NCI-H1092 treated with DMSO at 0.1 percent for 48 hours (cell line): ENCODE measurements at regions not wholly inside any gene's neighbourhood (a gene's known extent, or its start where the extent isn't known, plus 50 kb on each side); places are given as distances from the start of the nearest gene placed in this dataset.

ENCODE experiments used
- DNase-seq: peaks from one replicate; lab custom pipeline; 2025; lab: John Stamatoyannopoulos, UW

- DNase-seq: no peak
Measured at GRCh38 chr2:137729305-137729704, 235.0 kb upstream of the HNMT start.

- no peak for DNase-seq
Measured at GRCh38 chr2:137737559-137737958, 226.7 kb upstream of the HNMT start.

- no peak for DNase-seq
Measured at GRCh38 chr2:137741784-137742362, 222.4 kb upstream of the HNMT start.

GRCh38 chr2:137747509-137747908 lies 216.8 kb upstream of the HNMT start:
- no peak for DNase-seq

DNA sequence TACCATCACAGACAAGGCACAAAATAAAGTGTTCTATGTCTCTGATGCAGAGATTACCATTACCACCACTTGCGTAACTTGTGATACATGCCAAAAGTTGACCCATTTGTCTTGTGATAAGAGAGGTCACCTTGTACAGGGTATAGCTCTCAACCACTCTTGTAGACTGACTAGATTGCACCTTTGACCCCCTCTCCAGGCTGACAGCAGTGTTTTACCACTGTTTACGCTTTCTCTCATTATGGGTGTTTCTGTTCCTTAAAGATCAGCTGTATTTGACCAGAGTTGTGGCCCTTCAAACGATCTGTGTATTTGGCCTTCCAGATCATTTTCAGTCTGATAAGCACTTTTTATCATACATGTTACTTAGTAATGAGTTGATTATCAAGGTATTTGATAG lies 215.7 kb upstream of the HNMT start:
- no peak for DNase-seq

GRCh38 chr2:137764646-137765045 lies 199.6 kb upstream of the HNMT start:
- DNase-seq: no peak

GRCh38 chr2:137769406-137769805 lies 194.9 kb upstream of the HNMT start:
- no peak for DNase-seq

- DNase-seq: no peak
Measured at GRCh38 chr2:137770166-137770565, 194.1 kb upstream of the HNMT start.

- no peak for DNase-seq
Measured at GRCh38 chr2:137771064-137771463, 193.2 kb upstream of the HNMT start.

GRCh38 chr2:137772451-137772850 lies 191.8 kb upstream of the HNMT start:
- no peak for DNase-seq

- DNase-seq: no peak
Measured at GRCh38 chr2:137775529-137775928, 188.7 kb upstream of the HNMT start.

DNA sequence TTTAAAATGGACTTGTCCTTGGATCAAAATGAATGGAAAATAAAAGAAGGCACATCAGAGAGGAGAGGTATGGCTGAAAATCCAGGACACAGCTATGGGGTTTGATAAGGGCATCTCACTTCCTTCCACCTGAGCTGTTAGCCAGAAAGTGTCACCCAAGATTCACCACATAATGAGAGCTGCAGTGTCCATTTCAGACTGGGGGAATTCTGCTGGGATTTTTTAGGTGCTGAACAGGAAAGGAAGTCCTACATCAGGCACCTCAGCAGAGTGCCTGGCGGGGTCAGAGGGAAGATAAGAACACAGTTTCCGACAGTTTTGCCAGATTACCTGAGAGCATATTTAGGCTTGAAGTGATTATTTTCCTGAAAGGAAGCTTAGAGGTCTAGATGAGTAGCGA lies 187.6 kb upstream of the HNMT start:
- DNase-seq: no peak

DNA sequence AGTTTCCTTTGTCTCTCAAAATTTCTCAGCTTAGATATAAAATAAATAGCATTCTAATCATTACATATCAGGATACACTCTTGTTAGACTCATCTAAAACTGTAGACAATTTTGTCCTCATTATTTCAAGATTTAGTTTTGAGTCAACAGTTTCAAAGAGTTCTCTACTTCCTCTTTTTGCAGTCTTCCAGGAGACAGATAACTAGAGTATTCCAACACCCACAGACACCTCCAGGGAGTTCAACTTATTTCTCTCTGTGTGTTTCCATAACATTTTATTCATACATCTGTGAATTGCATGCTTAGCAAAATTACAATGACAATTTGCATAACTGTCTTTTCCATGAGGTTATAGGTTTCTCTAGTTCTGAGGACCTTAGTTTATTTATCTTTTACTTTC lies 166.6 kb upstream of the HNMT start:
- no peak for DNase-seq

DNA sequence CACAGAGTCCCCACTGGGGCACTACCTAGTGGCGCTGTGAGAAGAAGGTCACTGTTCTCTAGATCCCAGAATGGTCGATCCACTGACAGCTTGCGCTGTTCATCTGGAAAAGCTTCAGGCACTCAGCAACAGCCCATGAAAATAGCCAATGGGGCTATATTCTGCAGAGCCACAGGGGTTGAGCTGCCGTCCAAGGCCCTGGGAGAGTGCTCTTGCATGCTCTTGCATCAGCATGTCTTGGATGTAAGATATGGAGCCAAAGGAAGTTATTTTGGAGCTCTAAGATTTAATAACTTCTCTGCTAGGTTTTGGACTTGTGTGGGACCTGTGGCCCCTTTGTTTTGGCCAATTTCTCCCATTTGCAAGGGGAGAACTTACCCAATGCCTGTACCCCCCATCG lies 164.7 kb upstream of the HNMT start:
- DNase-seq: no peak

GRCh38 chr2:137800386-137800785 lies 163.9 kb upstream of the HNMT start:
- DNase-seq: no peak

DNA sequence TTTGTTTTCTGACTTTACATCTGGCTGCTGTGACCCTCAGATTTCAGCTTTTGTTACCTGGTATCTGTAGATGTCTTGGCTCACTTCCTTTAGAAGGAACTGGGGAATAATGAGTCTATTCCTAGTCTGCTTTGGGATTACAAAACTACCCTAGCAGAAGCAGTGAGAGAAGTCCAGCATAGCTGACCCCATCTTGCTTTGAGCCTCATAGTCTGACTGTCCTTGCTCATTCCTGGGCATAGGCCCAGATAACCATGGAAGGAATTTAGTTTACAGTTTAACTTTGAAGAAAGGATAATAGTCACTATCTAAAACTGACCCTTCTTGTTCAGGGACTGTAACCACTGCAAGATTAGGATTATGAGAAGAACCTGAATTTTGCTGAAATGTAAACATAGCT lies 163.0 kb upstream of the HNMT start:
- DNase-seq: no peak

DNA sequence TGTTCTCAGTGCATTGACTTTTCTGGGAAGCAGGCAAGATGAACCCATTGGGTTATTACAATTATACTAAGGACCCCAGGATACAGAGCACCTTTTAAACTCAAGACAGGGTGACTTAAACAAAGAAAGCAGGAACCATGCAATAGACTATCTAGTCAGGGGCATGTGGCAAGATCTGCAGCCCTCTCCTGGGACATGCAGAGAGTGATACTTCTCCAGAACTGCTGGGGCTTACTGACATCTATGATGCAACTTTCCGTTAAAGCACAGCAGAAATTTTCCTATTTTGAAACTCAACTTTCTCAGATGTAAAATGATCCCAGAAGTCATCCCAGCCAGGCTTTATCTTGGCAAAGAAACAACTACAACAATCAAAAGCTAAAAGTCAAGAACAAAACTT lies 162.2 kb upstream of the HNMT start:
- no peak for DNase-seq

GRCh38 chr2:137806068-137806805 lies 158.0 kb upstream of the HNMT start:
- DNase-seq: no peak

- DNase-seq: no peak
Measured at GRCh38 chr2:137809252-137809651, 155.0 kb upstream of the HNMT start.

GRCh38 chr2:137809837-137810236 lies 154.4 kb upstream of the HNMT start:
- no peak for DNase-seq

DNA sequence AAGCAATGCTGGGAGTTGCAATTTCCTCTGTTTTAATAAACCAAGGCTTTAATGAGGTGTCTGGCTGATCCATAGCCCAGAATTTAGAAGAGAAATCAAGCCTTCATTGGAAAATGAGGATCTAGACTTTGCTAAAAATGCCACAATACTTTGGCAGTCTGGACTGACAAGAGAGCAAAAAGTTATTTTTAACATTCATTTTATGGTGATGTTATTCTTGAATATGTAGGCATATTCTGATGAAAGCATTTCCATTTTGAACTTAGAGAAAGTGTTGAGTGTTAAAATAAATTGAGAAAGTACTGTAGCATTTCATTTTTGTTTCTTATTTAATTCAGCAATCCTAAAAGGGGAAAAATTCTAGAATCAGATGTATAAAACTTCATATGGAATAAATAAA lies 151.8 kb upstream of the HNMT start:
- DNase-seq: no peak

DNA sequence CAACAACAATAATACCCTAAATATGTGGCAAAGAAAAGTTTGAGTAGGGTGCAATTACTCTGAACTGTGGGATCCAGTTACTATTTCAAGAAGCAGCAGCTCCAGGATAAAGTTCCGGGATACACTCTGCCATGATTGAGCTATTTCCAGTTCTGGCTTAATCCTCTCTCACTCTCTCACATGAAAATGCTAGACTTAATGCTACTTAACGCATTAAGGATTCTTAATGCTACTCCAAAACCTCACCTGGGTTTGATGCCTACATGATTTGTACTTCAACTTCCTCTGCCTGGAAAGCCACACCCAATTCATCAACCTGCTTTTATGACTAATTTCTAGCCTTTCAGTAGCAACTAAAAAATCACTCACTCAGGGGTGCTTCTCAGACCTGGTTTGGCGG lies 151.1 kb upstream of the HNMT start:
- DNase-seq: no peak

DNA sequence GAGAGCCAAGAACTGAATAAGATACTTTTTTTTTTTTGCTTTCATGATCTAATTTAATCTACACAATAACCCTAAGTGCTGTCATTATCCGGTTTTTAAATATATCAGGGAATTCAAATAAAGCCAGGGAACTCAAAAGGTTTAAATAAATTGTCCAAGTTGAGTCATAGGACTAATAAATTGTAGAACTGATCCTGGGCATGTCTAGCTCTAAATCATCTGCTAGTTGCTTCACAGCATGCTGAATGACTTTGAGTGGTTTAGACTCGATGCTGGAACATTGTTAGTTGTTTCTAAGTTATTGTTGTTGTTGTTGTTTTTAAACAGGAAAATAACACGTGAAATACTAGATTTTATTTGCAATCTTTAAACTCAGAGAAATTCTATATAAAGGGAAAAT lies 147.2 kb upstream of the HNMT start:
- no peak for DNase-seq

DNA sequence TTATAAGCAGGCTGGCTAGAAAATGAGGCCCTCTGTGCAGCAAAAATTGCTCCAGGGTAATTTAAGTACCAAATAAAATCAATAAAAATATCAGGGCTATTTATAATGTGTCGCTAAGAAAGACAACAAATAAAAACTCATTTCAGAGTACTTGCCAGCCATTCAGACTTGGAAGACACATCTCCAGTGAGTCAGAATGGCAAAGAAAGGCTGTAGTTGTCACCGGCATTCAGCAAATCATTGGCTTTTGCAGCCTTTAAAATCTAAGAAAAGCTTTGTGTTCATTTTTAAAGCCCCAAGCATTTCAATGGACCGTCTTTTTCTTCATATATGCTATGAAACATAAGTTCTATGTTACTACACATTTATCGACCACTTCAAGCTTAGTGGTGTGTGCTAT lies 141.1 kb upstream of the HNMT start:
- no peak for DNase-seq
